Karpas-422 (cell line): ENCODE measurements at regions not wholly inside any gene's neighbourhood (a gene's known extent, or its start where the extent isn't known, plus 50 kb on each side); places are given as distances from the start of the nearest gene placed in this dataset.
"Not testable (repeated sequence)": the region's sequence is repeated elsewhere in the genome, so short reads cannot be mapped to it uniquely, and the experiment has no call there.

Experiments
- DNase-seq: peaks from one replicate; pipeline ENCODE4 v3.0.0-alpha.2; 2015
- H2AFZ ChIP-seq: fragments of 200-600 bp; sonication (generic); 2 replicates; pipeline ENCODE4 v1.6.1; 2014; ENCODE audit warnings: antibody characterized with exemption, low read length, mixed read lengths
- H3K27ac ChIP-seq: fragments of 200-600 bp; sonication (generic); 2 replicates; pipeline ENCODE4 v1.5.1; 2014; ENCODE audit warnings: mild to moderate bottlenecking, low read length, moderate library complexity
- H3K27me3 ChIP-seq: fragments of 200-600 bp; sonication (generic); 2 replicates; pipeline ENCODE4 v1.6.1; 2014; ENCODE audit warnings: low read length, mixed read lengths
- H3K36me3 ChIP-seq: fragments of 200-600 bp; sonication (generic); 2 replicates; pipeline ENCODE4 v1.6.1; 2014; ENCODE audit warnings: low read length, mixed read lengths; ENCODE audit not compliant: insufficient read depth
- H3K4me1 ChIP-seq: fragments of 200-600 bp; sonication (generic); 2 replicates; pipeline ENCODE4 v1.6.1; 2014; ENCODE audit warnings: mild to moderate bottlenecking, low read length, mixed read lengths
- H3K4me2 ChIP-seq: fragments of 200-600 bp; sonication (generic); 2 replicates; pipeline ENCODE4 v1.6.1; 2014; ENCODE audit warnings: low read length, low read depth, mild to moderate bottlenecking; ENCODE audit not compliant: poor library complexity, severe bottlenecking
- H3K4me3 ChIP-seq: fragments of 200-600 bp; sonication (generic); 2 replicates; pipeline ENCODE4 v1.5.1; 2014; ENCODE audit warnings: mild to moderate bottlenecking, antibody characterized with exemption, low read length, mixed read lengths
- H3K79me2 ChIP-seq: fragments of 200-600 bp; sonication (generic); 2 replicates; pipeline ENCODE4 v1.6.1; 2014; ENCODE audit warnings: mild to moderate bottlenecking, low read length, mixed read lengths
- H3K9ac ChIP-seq: fragments of 200-600 bp; sonication (generic); 2 replicates; pipeline ENCODE4 v1.6.0; 2014; ENCODE audit warnings: low read length
- H3K9me2 ChIP-seq: fragments of 200-600 bp; sonication (generic), shearing (Covaris generic); replicated peaks from 2 replicates; pipeline ENCODE4 v1.6.0; 2014; ENCODE audit warnings: mild to moderate bottlenecking, low read length, moderate library complexity; ENCODE audit not compliant: insufficient read depth
- H3K9me3 ChIP-seq: fragments of 300-700, 200-600 bp; sonication (generic); 2 replicates; pipeline ENCODE4 v1.6.1; 2014; ENCODE audit warnings: low read length, mixed read lengths
- H4K20me1 ChIP-seq: fragments of 200-600 bp; sonication (generic); 2 replicates; pipeline ENCODE4 v1.6.1; 2014; ENCODE audit warnings: mild to moderate bottlenecking, antibody characterized with exemption, low read length, low read depth; ENCODE audit not compliant: insufficient read depth

DNA sequence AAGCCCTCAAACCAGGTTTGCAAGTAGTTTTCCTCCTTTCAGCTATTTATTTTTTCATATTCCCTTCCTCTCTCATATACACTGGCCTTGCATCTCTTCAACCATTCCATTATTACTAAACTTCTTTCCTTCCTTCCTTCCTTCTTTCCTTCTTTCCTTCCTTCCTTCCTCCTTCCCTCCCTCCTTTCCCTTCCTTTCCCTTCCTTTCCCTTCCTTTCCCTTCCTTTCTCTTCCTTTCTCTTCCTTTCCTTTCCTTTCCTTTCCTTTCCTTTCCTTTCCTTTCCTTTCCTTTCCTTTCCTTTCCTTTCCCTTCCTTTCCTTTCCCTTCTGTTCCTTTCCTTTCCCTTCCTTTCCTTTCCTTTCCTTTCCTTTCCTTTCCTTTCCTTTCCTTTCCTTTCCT, 228.7 kb upstream of the IGFBP7 start:
- not testable (repeated sequence) for H3K27ac ChIP-seq, H2AFZ ChIP-seq, H3K9ac ChIP-seq, H3K4me2 ChIP-seq, H3K4me1 ChIP-seq, H3K79me2 ChIP-seq, H3K4me3 ChIP-seq, H4K20me1 ChIP-seq, DNase-seq, H3K27me3 ChIP-seq, H3K36me3 ChIP-seq, H3K9me2 ChIP-seq, H3K9me3 ChIP-seq

DNA sequence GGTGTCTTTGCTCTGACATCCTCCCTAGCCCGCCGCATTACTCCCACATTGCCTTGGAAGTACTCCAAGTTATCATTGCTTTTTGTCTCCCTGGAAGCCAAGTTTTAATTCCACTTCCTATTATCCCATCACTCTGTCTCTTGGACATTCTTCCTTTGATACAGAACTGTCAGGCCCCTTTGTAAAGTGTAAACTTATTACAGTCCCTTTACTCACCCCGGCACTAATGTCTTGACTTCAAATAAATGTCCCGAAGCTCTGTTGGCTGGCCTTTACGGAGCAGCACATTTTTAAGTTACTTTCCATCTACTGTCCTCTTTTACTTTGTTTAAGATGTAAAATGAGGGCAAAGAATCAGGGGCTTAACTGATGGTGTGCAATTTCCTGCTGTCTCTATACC, 223.5 kb upstream of the IGFBP7 start:
- Histone ChIP-seq H3K4me2 (no peak overlapping the region), H3K4me3 (no peak overlapping the region), H3K9ac (no peak overlapping the region), H3K27ac (no peak overlapping the region), H3K9me2 (no peaks in the 10 kb centered on the region), H3K27me3 (no peaks in the 10 kb centered on the region), H2AFZ (no peak overlapping the region), H3K9me3 (no peaks in the 10 kb centered on the region), H4K20me1 (no peaks in the 10 kb centered on the region), H3K36me3 (no peaks in the 10 kb centered on the region), H3K79me2 (no peaks in the 10 kb centered on the region), H3K4me1 (no peaks in the 10 kb centered on the region)
- no peak for DNase-seq

DNA sequence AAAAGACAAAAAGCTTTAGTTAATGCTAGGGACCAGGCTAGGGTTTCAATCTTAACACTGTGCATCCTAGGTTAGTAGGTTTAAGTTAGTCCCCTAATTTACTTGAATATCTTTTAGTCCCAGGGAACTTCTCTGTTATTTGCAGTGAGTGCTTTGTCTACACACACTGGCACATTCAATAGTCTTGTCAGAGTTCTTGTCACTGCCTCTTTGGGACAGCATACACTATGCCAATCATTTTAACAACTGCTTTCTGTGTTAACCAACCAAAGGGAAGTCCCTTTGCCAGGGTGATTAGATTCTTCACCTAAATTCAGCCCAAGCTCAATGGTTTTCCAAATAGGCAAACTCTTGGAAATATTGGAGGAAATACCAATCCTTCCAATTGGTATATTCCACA, 221.8 kb upstream of the IGFBP7 start:
- Histone ChIP-seq H3K9ac (no peak overlapping the region), H3K9me2 (no peaks in the 10 kb centered on the region; the same call in 1 of the 2 replicates), H3K4me1 (no peaks in the 10 kb centered on the region), H3K36me3 (no peaks in the 10 kb centered on the region), H2AFZ (no peak overlapping the region), H3K4me2 (no peak overlapping the region), H3K4me3 (no peak overlapping the region), H3K27ac (no peak overlapping the region), H3K27me3 (no peaks in the 10 kb centered on the region), H3K79me2 (no peaks in the 10 kb centered on the region), H3K9me3 (no peaks in the 10 kb centered on the region), H4K20me1 (no peaks in the 10 kb centered on the region)
- no peak for DNase-seq

DNA sequence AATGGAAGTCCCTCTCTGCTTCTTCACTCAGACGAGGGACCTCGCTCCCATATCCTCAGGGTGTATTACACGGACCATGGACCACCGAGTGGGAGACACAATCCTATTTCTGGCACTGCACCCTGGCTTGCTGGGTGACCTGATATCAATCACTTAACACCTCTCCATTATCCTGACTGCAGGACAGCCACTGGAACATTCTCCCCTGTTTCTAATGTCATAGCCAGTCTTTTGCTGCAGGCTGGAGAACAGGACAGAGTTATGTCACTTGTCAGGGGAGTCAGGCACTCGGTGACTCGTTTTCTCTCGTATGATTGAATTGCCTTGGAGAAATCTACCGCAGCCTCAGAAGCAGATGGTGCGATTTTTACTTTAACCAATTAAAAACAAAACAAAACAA, 219.1 kb upstream of the IGFBP7 start:
- no peak for DNase-seq
- no peaks in the 10 kb centered on the region for H3K4me1 ChIP-seq
- H3K9me2 ChIP-seq: no peaks in the 10 kb centered on the region; the same call in 1 of the 2 replicates
- H3K9me3 ChIP-seq: no peaks in the 10 kb centered on the region
- no peaks in the 10 kb centered on the region for H3K27me3 ChIP-seq
- H2AFZ ChIP-seq: no peak overlapping the region
- H3K79me2 ChIP-seq: no peaks in the 10 kb centered on the region
- H3K36me3 ChIP-seq: no peaks in the 10 kb centered on the region
- no peak overlapping the region for H3K4me2 ChIP-seq
- no peaks in the 10 kb centered on the region for H4K20me1 ChIP-seq
- H3K27ac ChIP-seq: no peak overlapping the region
- no peak overlapping the region for H3K4me3 ChIP-seq
- H3K9ac ChIP-seq: no peak overlapping the region

- Histone ChIP-seq H3K4me2 (no peak overlapping the region), H3K27ac (no peak overlapping the region), H3K9me2 (no peaks in the 10 kb centered on the region; the same call in 1 of the 2 replicates), H3K36me3 (no peaks in the 10 kb centered on the region), H4K20me1 (no peaks in the 10 kb centered on the region), H3K9me3 (no peaks in the 10 kb centered on the region), H3K4me1 (no peaks in the 10 kb centered on the region), H3K27me3 (no peaks in the 10 kb centered on the region), H3K9ac (no peak overlapping the region), H2AFZ (no peak overlapping the region), H3K79me2 (no peaks in the 10 kb centered on the region), H3K4me3 (no peak overlapping the region)
- DNase-seq: no peak
Observed at GRCh38 chr4:57324673-57325307, 214.6 kb upstream of the IGFBP7 start.

GRCh38 chr4:57320849-57321248, 210.7 kb upstream of the IGFBP7 start:
- DNase-seq: no peak
- no peak overlapping the region for H2AFZ ChIP-seq

GRCh38 chr4:57320217-57320616, 210.0 kb upstream of the IGFBP7 start:
- H3K9me3 ChIP-seq: no peaks in the 10 kb centered on the region

More at GRCh38 chr4:57320849-57321248, 210.7 kb upstream of the IGFBP7 start:
- Histone ChIP-seq H3K79me2 (no peaks in the 10 kb centered on the region), H3K4me3 (no peak overlapping the region), H3K9me2 (no peaks in the 10 kb centered on the region), H3K9ac (no peak overlapping the region), H3K27me3 (no peaks in the 10 kb centered on the region), H3K9me3 (no peaks in the 10 kb centered on the region), H3K36me3 (no peaks in the 10 kb centered on the region), H3K4me2 (no peak overlapping the region), H3K27ac (no peak overlapping the region), H3K4me1 (no peaks in the 10 kb centered on the region), H4K20me1 (no peaks in the 10 kb centered on the region)

GRCh38 chr4:57318703-57319102, 208.5 kb upstream of the IGFBP7 start:
- no peak for DNase-seq
- no peak overlapping the region for H3K4me2 ChIP-seq
- H3K9ac ChIP-seq: no peak overlapping the region
- no peak overlapping the region for H3K4me3 ChIP-seq
- no peaks in the 10 kb centered on the region for H3K4me1 ChIP-seq
- H3K27me3 ChIP-seq: no peaks in the 10 kb centered on the region
- H2AFZ ChIP-seq: no peak overlapping the region
- H3K9me3 ChIP-seq: no peaks in the 10 kb centered on the region
- H4K20me1 ChIP-seq: no peaks in the 10 kb centered on the region
- H3K79me2 ChIP-seq: no peaks in the 10 kb centered on the region
- H3K9me2 ChIP-seq: no peaks in the 10 kb centered on the region
- H3K36me3 ChIP-seq: no peaks in the 10 kb centered on the region
- H3K27ac ChIP-seq: no peak overlapping the region

More at GRCh38 chr4:57320217-57320616, 210.0 kb upstream of the IGFBP7 start:
- no peaks in the 10 kb centered on the region for H3K4me1 ChIP-seq
- H3K79me2 ChIP-seq: no peaks in the 10 kb centered on the region
- no peak overlapping the region for H3K4me3 ChIP-seq
- no peaks in the 10 kb centered on the region for H3K9me2 ChIP-seq
- no peaks in the 10 kb centered on the region for H4K20me1 ChIP-seq
- no peak overlapping the region for H2AFZ ChIP-seq
- DNase-seq: no peak
- H3K27ac ChIP-seq: no peak overlapping the region
- H3K36me3 ChIP-seq: no peaks in the 10 kb centered on the region
- H3K4me2 ChIP-seq: no peak overlapping the region
- H3K9ac ChIP-seq: no peak overlapping the region
- no peaks in the 10 kb centered on the region for H3K27me3 ChIP-seq
